Smooth muscle cell (in vitro differentiated cells): ENCODE measurements at regions not wholly inside any gene's neighbourhood (a gene's known extent, or its start where the extent isn't known, plus 50 kb on each side); places are given as distances from the start of the nearest gene placed in this dataset.

Experiments used
- DNase-seq: peaks from one replicate; lab custom pipeline; 2025; ENCODE audit not compliant: unreplicated experiment; lab: John Stamatoyannopoulos, UW
- H2AFZ ChIP-seq: fragments of 200-600 bp; sonication (generic); 2 replicates; pipeline ENCODE4 v1.6.0; 2016; ENCODE audit warnings: antibody characterized with exemption, low read depth, mild to moderate bottlenecking
- H3F3A ChIP-seq: fragments of 200-600 bp; sonication (generic); 2 replicates; pipeline ENCODE4 v1.6.0; 2017; ENCODE audit warnings: antibody characterized with exemption, low read depth
- H3K27ac ChIP-seq: fragments of 200-600 bp; sonication (generic); 2 replicates; pipeline ENCODE4 v1.5.1; 2016; ENCODE audit warnings: low read depth, mild to moderate bottlenecking
- H3K27me3 ChIP-seq: fragments of 200-600 bp; sonication (generic); 2 replicates; pipeline ENCODE4 v1.6.1; 2016; ENCODE audit warnings: low read depth, mild to moderate bottlenecking
- H3K36me3 ChIP-seq: fragments of 200-600 bp; sonication (generic); 2 replicates; pipeline ENCODE4 v1.5.1; 2016; ENCODE audit warnings: low read depth
- H3K4me1 ChIP-seq: fragments of 200-600 bp; sonication (generic); 2 replicates; pipeline ENCODE4 v1.5.1; 2016; ENCODE audit warnings: low read depth
- H3K4me2 ChIP-seq: fragments of 200-600 bp; sonication (generic); 2 replicates; pipeline ENCODE4 v1.6.0; 2016; ENCODE audit warnings: mild to moderate bottlenecking
- H3K4me3 ChIP-seq: fragments of 200-600 bp; sonication (generic); 2 replicates; pipeline ENCODE4 v1.5.1; 2016; ENCODE audit warnings: mild to moderate bottlenecking
- H3K79me2 ChIP-seq: fragments of 200-600 bp; sonication (generic); 2 replicates; pipeline ENCODE4 v1.6.0; 2016; ENCODE audit warnings: low read depth, mild to moderate bottlenecking
- H3K9ac ChIP-seq: fragments of 200-600 bp; sonication (generic); 2 replicates; pipeline ENCODE4 v1.6.0; 2016; ENCODE audit warnings: low read depth
- H3K9me3 ChIP-seq: fragments of 200-600 bp; sonication (generic); replicated peaks from 2 replicates; pipeline ENCODE4 v1.5.1; 2016; ENCODE audit warnings: low read depth
- H4K20me1 ChIP-seq: fragments of 200-600 bp; sonication (generic); 2 replicates; pipeline ENCODE4 v1.6.0; 2016; ENCODE audit warnings: low read depth
- WGBS: methylation state at CpG from one replicate; pipeline ENCODE4 v1.1.7; 2016; ENCODE audit warnings: low lambda C conversion rate; 5-methylcytosine and 5-hydroxymethylcytosine counted together
- TF ChIP-seq, protein P1 (sequence below): fragments of 200-600 bp; sonication (generic); IDR thresholded peaks from 2 replicates; pipeline ENCODE4 v1.5.1; 2017; ENCODE audit warnings: borderline replicate concordance, mild to moderate bottlenecking, antibody characterized with exemption; ENCODE audit not compliant: insufficient read depth, poor library complexity, severe bottlenecking

DNA sequence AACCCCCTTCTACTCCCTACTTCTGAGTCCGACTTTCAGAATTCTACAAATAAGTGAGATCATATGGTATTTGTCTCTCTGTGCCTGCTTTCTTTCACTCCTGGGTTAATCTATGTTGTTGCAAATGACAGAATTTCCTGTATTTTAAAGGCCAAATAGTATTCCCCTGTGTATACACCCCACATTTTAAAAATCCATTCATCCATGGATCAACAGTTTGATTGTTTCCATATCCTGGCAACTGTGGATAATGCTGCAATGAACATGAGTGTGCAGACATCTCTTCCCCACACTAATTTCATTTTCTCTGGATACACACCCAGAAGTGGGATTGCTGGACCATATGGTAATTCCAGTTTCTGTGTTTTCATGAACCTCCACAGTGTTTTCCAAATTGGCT lies 225.8 kb upstream of the TCERG1L start:
- H4K20me1 ChIP-seq: no peaks in the 10 kb centered on the region
- no peak overlapping the region for H2AFZ ChIP-seq
- H3K9me3 ChIP-seq: no peaks in the 10 kb centered on the region
- no peak for DNase-seq
- 86% methylated on average over 1 of the region's 1 CpG for WGBS
- H3K4me3 ChIP-seq: no peak overlapping the region
- no peak overlapping the region for H3K9ac ChIP-seq
- no peak overlapping the region for H3K4me2 ChIP-seq
- TF ChIP-seq, protein P1, sequence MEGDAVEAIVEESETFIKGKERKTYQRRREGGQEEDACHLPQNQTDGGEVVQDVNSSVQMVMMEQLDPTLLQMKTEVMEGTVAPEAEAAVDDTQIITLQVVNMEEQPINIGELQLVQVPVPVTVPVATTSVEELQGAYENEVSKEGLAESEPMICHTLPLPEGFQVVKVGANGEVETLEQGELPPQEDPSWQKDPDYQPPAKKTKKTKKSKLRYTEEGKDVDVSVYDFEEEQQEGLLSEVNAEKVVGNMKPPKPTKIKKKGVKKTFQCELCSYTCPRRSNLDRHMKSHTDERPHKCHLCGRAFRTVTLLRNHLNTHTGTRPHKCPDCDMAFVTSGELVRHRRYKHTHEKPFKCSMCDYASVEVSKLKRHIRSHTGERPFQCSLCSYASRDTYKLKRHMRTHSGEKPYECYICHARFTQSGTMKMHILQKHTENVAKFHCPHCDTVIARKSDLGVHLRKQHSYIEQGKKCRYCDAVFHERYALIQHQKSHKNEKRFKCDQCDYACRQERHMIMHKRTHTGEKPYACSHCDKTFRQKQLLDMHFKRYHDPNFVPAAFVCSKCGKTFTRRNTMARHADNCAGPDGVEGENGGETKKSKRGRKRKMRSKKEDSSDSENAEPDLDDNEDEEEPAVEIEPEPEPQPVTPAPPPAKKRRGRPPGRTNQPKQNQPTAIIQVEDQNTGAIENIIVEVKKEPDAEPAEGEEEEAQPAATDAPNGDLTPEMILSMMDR: no peak
- H3K27me3 ChIP-seq: peaks cover 11% of the 10 kb centered on the region
- no peaks in the 10 kb centered on the region for H3F3A ChIP-seq
- no peaks in the 10 kb centered on the region for H3K79me2 ChIP-seq
- H3K36me3 ChIP-seq: no peaks in the 10 kb centered on the region
- H3K4me1 ChIP-seq: no peaks in the 10 kb centered on the region
- no peak overlapping the region for H3K27ac ChIP-seq

DNA sequence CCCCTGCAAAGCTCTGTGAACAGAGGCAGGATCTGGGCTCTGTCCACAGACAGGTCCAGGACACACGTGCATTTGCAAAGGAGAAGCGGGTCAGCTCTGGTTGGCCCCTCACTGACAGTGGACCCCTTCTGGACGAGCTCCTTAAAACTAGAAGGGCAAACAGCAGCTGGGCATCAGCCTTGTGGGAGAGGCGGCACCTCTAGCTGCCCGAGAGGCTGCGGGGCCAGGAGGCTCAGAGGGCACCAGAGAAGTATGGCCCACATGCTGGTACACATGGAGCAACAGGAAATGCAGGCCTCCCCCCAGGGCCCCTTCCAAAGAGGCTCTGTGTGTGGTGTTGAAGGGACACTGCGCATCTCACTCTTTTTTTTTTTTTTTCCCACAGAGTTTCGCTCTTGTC lies 233.0 kb upstream of the TCERG1L start:
- Histone ChIP-seq H3K27me3 (peaks cover 25% of the 10 kb centered on the region), H3K4me1 (no peaks in the 10 kb centered on the region), H4K20me1 (no peaks in the 10 kb centered on the region), H3F3A (no peaks in the 10 kb centered on the region), H3K4me3 (no peak overlapping the region), H3K79me2 (no peaks in the 10 kb centered on the region), H2AFZ (no peak overlapping the region), H3K9me3 (no peaks in the 10 kb centered on the region), H3K4me2 (no peak overlapping the region), H3K9ac (no peak overlapping the region), H3K36me3 (no peaks in the 10 kb centered on the region), H3K27ac (no peak overlapping the region)
- no peak for DNase-seq
- WGBS: 93% methylated on average over 8 of the region's 8 CpGs
- TF ChIP-seq, protein P1: no peak

DNA sequence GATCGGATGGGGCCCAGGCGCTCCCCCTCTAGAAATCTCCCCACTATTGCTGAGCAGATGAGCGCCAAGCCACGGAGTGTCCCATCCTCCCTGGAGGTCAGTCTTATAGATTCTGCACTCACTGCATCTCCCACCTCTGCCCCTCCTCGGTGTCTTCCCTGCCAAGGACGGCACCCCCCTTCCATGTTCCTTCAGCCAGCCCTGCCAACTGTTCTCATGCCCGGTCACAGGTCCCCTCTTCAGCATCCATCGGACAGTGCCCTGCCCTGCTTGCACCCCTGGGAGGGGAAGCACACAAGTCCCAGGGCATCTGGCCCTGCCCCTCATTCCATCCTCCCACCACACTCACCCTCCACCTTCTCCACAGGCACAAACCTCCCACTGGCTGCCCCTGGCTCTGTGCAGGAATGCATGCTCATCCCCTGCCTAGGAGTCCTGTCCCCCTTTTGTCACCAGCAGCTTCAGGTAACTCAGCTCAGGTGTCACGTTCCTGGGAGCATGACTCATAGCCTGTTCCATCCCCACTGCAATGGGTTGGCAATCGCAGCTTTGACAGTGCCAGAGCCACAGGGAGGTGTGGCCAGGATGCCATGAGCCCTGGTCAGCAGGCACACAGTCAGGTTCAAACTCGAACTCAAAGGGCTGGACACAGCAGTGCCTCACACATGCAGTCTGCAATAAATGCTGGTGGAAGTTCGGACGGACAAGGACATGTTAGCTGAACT lies 234.7 kb upstream of the TCERG1L start:
- no peaks in the 10 kb centered on the region for H3K36me3 ChIP-seq
- no peak overlapping the region for H2AFZ ChIP-seq
- no peak for DNase-seq
- H3K27ac ChIP-seq: no peak overlapping the region
- H3K4me2 ChIP-seq: no peak overlapping the region
- H3K79me2 ChIP-seq: no peaks in the 10 kb centered on the region
- H3K4me3 ChIP-seq: no peak overlapping the region
- TF ChIP-seq, protein P1: no peak
- WGBS: 73% methylated on average over 10 of the region's 13 CpGs
- H3K9ac ChIP-seq: no peak overlapping the region
- no peaks in the 10 kb centered on the region for H3K4me1 ChIP-seq
- H3F3A ChIP-seq: no peaks in the 10 kb centered on the region
- H3K27me3 ChIP-seq: peaks cover 35% of the 10 kb centered on the region
- no peaks in the 10 kb centered on the region for H4K20me1 ChIP-seq
- H3K9me3 ChIP-seq: no peaks in the 10 kb centered on the region
